GM18873 (cell line): ENCODE measurements at regions not wholly inside any gene's neighbourhood (a gene's known extent, or its start where the extent isn't known, plus 50 kb on each side); places are given as distances from the start of the nearest gene placed in this dataset.

Experiments used
- ATAC-seq: cut with Tn5 transposase; IDR thresholded peaks from one replicate; pipeline ENCODE4 v1.9.1; 2021; ENCODE audit warnings: mild to moderate bottlenecking, moderate library complexity, moderate number of reproducible peaks; ENCODE audit not compliant: unreplicated experiment, low FRiP score

- no peak for ATAC-seq
These were observed 295.3 kb upstream of the SULF2 start for GRCh38 chr20:48080583-48080982.

- ATAC-seq, result no peak
These were observed 293.7 kb upstream of the SULF2 start for GRCh38 chr20:48079028-48079427.

GRCh38 chr20:48076747-48077146, 291.5 kb upstream of the SULF2 start:
- ATAC-seq, result no peak

GRCh38 chr20:48076247-48076646, 291.0 kb upstream of the SULF2 start:
- no peak for ATAC-seq

GRCh38 chr20:48075591-48076174, 290.4 kb upstream of the SULF2 start:
- no peak for ATAC-seq

- no peak for ATAC-seq
These were observed 285.8 kb upstream of the SULF2 start for GRCh38 chr20:48070991-48071652.

- no peak for ATAC-seq
These were observed 284.3 kb upstream of the SULF2 start for GRCh38 chr20:48069596-48069995.

- no peak for ATAC-seq
These were observed 281.6 kb upstream of the SULF2 start for GRCh38 chr20:48066851-48067250.

GRCh38 chr20:48066246-48066645, 281.0 kb upstream of the SULF2 start:
- ATAC-seq, result no peak

- no peak for ATAC-seq
These were observed 280.6 kb upstream of the SULF2 start for GRCh38 chr20:48065833-48066232.

- ATAC-seq, result no peak
These were observed 279.6 kb upstream of the SULF2 start for GRCh38 chr20:48064929-48065328.

- no peak for ATAC-seq
These were observed 275.8 kb upstream of the SULF2 start for GRCh38 chr20:48060841-48061720.

- no peak for ATAC-seq
These were observed 273.6 kb upstream of the SULF2 start for GRCh38 chr20:48058611-48059559.

- ATAC-seq, result no peak
These were observed 272.5 kb upstream of the SULF2 start for GRCh38 chr20:48057739-48058138.

GRCh38 chr20:48057251-48057650, 272.0 kb upstream of the SULF2 start:
- no peak for ATAC-seq

- ATAC-seq, result no peak
These were observed 270.9 kb upstream of the SULF2 start for GRCh38 chr20:48056218-48056617.

GRCh38 chr20:48054051-48054450, 268.8 kb upstream of the SULF2 start:
- ATAC-seq, result no peak

GRCh38 chr20:48052475-48052835, 267.2 kb upstream of the SULF2 start:
- no peak for ATAC-seq

GRCh38 chr20:48051794-48052474, 266.7 kb upstream of the SULF2 start:
- ATAC-seq, result no peak

- ATAC-seq, result no peak
These were observed 264.4 kb upstream of the SULF2 start for GRCh38 chr20:48049641-48050040.
